Bronchial epithelial cell (primary cell): ENCODE measurements at regions not wholly inside any gene's neighbourhood (a gene's known extent, or its start where the extent isn't known, plus 50 kb on each side); places are given as distances from the start of the nearest gene placed in this dataset.

Experiments
- DNase-seq: peaks from one replicate; pipeline ENCODE4 v3.0.0-alpha.2; 2010; ENCODE audit warnings: low read depth
- FAIRE-seq: peaks from 2 replicates; lab custom pipeline; 2011; peaks lifted over from hg19 to GRCh38; lab: Jason Lieb, UNC
- H3K27me3 ChIP-seq: 2 replicates; pipeline ENCODE4 v1.5.1; 2011; ENCODE audit warnings: low read length; ENCODE audit not compliant: control insufficient read depth, insufficient read depth
- H3K36me3 ChIP-seq: 2 replicates; pipeline ENCODE4 v1.5.1; 2011; ENCODE audit warnings: low read length; ENCODE audit not compliant: control insufficient read depth, insufficient read depth
- H3K4me3 ChIP-seq: 2 replicates; pipeline ENCODE4 v1.5.1; 2011; ENCODE audit warnings: mild to moderate bottlenecking, low read depth, low read length, control low read depth
- TF ChIP-seq, protein P1 (sequence below): IDR thresholded peaks from 2 replicates; pipeline ENCODE4 v1.5.1; 2011; ENCODE audit warnings: mild to moderate bottlenecking, moderate library complexity, low read length, control low read depth, inconsistent platforms; ENCODE audit not compliant: insufficient read depth, severe bottlenecking

DNA sequence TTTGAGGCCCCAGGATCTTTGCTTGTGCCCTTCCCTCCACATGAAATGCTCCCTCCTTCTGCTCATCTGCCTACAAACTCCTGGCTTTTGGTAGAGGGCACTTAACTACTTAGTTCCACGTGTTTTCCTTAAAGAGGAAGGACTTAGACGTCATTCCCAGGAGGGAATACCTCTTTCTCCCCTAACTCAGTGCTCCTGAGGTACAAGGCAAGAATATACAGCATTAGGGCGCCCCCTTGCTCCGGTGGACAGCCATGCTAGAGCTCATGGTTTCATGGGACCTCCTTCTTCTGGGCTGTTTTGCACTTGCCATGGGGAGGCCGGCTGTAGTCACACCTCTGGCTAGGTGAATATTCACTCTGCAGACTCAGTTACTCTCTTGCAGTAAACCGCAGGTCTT is 93.8 kb upstream of the LY86 start:
- no peak overlapping the region for H3K4me3 ChIP-seq
- TF ChIP-seq, protein P1, sequence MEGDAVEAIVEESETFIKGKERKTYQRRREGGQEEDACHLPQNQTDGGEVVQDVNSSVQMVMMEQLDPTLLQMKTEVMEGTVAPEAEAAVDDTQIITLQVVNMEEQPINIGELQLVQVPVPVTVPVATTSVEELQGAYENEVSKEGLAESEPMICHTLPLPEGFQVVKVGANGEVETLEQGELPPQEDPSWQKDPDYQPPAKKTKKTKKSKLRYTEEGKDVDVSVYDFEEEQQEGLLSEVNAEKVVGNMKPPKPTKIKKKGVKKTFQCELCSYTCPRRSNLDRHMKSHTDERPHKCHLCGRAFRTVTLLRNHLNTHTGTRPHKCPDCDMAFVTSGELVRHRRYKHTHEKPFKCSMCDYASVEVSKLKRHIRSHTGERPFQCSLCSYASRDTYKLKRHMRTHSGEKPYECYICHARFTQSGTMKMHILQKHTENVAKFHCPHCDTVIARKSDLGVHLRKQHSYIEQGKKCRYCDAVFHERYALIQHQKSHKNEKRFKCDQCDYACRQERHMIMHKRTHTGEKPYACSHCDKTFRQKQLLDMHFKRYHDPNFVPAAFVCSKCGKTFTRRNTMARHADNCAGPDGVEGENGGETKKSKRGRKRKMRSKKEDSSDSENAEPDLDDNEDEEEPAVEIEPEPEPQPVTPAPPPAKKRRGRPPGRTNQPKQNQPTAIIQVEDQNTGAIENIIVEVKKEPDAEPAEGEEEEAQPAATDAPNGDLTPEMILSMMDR: peak; percentile 84
- FAIRE-seq: no peak
- no peaks in the 10 kb centered on the region for H3K36me3 ChIP-seq
- DNase-seq: peak; percentile 69
- no peaks in the 10 kb centered on the region for H3K27me3 ChIP-seq

DNA sequence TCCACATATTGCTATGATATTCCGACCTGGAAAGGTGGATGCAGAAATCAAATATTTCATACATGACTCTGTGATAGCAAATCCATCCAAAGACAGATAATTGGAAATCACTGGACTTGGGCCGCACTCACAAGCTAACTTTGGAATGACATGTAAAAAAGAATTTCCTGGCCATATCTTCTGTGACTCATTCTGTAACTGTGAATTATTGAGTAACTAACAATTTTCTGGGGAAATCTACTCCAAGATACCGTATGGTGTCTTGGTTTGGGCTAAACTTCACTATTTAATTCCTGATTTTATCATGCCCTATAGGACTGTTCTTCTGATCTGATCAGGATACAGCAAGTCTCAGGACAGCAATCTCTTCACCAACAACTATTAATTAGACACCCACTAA is 92.7 kb upstream of the LY86 start:
- no peak for FAIRE-seq
- peak; percentile 25 for DNase-seq
- no peaks in the 10 kb centered on the region for H3K27me3 ChIP-seq
- no peak overlapping the region for H3K4me3 ChIP-seq
- H3K36me3 ChIP-seq: no peaks in the 10 kb centered on the region
- TF ChIP-seq, protein P1: no peak

DNA sequence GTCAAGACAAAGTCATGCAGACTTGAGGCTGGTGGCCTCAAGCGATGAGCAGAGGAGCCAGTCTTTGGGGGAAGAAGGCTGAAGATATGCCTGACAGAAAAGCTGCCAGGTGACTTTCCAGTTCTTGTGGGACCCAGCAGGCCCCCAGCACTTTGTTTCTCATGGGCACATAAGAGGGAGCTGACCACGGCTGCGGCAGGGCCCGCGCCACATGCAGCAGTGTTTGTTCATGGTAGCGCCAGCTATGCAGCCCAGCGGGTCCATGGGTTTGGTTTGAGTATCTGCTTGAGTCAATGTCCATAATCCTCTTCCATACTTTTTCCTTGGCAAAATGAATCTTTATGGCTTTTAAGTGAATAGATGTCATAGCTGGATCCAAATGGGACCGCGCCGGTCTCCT is 91.0 kb upstream of the LY86 start:
- FAIRE-seq (no peak), DNase-seq (no peak)
- H3K27me3 ChIP-seq: no peaks in the 10 kb centered on the region
- no peak overlapping the region for H3K4me3 ChIP-seq
- H3K36me3 ChIP-seq: no peaks in the 10 kb centered on the region
- TF ChIP-seq, protein P1: no peak

DNA sequence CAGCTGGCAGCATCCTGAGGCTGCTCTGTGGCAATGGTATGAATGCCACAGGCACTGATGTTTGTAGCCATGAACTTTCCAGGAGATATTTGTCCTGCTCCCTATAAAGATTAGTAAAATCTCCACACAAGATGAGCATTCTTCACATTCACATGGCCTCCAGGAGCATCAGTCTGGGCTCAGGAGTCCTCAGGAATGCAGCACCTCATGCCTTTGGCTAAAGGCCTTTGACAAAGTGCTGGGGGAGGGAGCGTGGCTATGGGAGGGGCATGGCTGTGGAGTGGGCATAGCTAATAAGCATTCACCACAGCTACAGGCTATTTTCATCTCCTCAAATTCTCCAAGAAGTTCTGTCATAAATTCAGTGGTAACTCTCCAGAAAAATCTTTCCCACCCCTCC is 90.5 kb upstream of the LY86 start:
- H3K36me3 ChIP-seq: no peaks in the 10 kb centered on the region
- H3K27me3 ChIP-seq: no peaks in the 10 kb centered on the region
- TF ChIP-seq, protein P1: no peak
- DNase-seq (no peak), FAIRE-seq (no peak)
- no peak overlapping the region for H3K4me3 ChIP-seq

DNA sequence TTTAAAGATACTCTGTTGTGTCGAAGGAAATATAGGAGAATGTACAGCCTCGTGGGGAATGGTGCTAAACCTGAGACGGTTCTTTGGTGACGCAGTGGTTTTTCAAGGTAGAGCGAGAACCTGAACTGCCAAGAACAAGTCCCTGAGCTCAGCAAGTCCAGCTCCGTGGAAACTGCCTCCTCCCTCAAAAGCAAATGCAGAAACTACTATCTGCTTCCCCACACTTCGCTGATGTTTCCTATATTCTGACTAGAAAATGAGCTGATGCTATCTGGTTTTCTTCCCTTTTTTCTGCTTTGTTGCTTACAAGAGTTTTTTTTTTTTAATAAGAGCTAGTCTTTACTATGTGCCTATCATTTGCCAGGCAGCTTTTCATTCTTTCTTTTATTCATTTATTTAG is 85.3 kb upstream of the LY86 start:
- no peaks in the 10 kb centered on the region for H3K27me3 ChIP-seq
- DNase-seq (no peak), FAIRE-seq (no peak)
- H3K4me3 ChIP-seq: no peak overlapping the region
- no peaks in the 10 kb centered on the region for H3K36me3 ChIP-seq
- TF ChIP-seq, protein P1: no peak

DNA sequence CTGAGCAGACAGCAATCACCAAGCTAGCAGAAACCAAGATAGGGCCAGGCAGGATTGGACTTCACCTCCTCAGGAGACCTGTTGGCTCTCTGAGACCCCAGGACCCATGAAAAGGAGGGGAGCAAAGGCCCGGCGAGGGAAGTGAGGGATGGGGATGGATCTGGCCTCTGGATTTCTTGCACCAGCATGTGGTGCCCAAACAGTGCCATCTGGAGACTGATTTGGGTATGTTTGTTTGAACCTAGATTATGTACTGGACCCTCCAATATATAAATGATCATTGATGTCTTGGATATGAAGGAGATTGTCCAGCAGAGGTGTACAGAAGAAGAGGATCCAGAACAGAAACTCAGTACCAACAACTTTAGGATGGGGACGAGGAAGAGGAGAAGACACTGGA is 83.4 kb upstream of the LY86 start:
- TF ChIP-seq, protein P1: peak; percentile 31
- Histone ChIP-seq H3K36me3 (no peaks in the 10 kb centered on the region), H3K27me3 (no peaks in the 10 kb centered on the region), H3K4me3 (no peak overlapping the region)
- FAIRE-seq (no peak), DNase-seq (peak; percentile 17)
